ENCODE measurements at regions not wholly inside any gene's neighbourhood (a gene's known extent, or its start where the extent isn't known, plus 50 kb on each side); places are given as distances from the start of the nearest gene placed in this dataset.

DNA sequence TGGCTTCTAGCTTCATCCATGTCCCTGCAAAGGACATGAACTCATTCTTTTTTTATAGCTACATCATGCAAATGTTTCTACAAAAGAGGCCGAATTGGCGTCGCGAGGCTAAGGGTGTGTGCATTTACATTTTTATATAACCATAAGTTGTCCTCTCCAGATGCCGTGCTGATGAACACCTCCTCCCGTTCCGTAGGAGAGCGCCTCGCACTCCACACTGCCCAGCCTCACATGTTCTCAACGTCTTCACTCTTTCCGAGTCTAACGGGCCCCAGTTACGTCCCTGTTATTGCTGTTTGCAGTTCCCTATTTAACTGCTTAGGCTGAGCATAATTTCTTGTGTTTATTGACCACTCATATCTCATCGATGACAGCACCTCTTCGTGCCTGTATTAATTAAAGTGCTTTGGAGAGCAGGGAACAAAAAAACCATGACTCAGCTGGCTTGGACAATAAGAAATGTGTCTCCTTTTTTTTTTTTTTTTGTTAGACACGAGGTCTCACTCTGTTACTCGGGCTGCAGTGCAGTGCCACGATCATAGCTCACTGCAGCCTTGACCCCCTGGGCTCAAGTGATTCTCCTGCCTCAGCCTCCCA lies 113.5 kb upstream of the SDK1 start:
- 80% methylated on average over 1 of the region's 18 CpGs; no CpG with 5 or more reads in 1 of the 2 experiments for WGBS, 2 experiments (ENCODE audit: extremely low coverage in 2 of 2, insufficient read length in 1 of 2)
- Histone ChIP-seq H4K20me1 (ENCODE audit: insufficient read depth, low read length) (no peaks in the 10 kb centered on the region), H3K79me1 (ENCODE audit: low read depth in 1 of 2, low read length in 2 of 2) (no peaks in the 10 kb centered on the region), H3K4ac (ENCODE audit: low read depth, low read length) (no peak overlapping the region), H2AFZ (replicated peaks; ENCODE audit: low read length, poor library complexity) (no peak overlapping the region), H4K5ac (ENCODE audit: low read depth, low read length) (no peak overlapping the region), H3K9me1 (ENCODE audit: insufficient read depth, low read length) (no peaks in the 10 kb centered on the region), H4K91ac (ENCODE audit: insufficient read depth, low read depth, low read length) (no peak overlapping the region), H3K27ac (ENCODE audit: insufficient read depth, low read length) (no peak overlapping the region), H3K18ac (ENCODE audit: low read depth, low read length) (no peak overlapping the region), H3K14ac (replicated peaks; ENCODE audit: low read depth, low read length) (no peak overlapping the region), H3K9me3 (ENCODE audit: control insufficient read depth, insufficient read depth, low read length) (peaks cover 4% of the 10 kb centered on the region; the same call in 1 of the 2 replicates), H3K4me3 (ENCODE audit: insufficient read depth, low read depth, low read length) (no peak overlapping the region), H3K4me2 (ENCODE audit: low read depth, low read length) (no peak overlapping the region), H2BK120ac (ENCODE audit: low read depth, low read length) (no peak overlapping the region), H3K27me3 (ENCODE audit: control insufficient read depth, insufficient read depth, low read length) (no peaks in the 10 kb centered on the region), H2BK5ac (ENCODE audit: low read depth, low read length, poor library complexity, severe bottlenecking) (no peak overlapping the region), H2BK15ac (ENCODE audit: low read depth, low read length) (no peak overlapping the region), H2AK9ac (replicated peaks; ENCODE audit: low read depth, low read length, poor library complexity) (no peak overlapping the region), H2BK20ac (ENCODE audit: low read depth, low read length) (no peak overlapping the region), H3K36me3 (ENCODE audit: control insufficient read depth, insufficient read depth, low read length) (no peaks in the 10 kb centered on the region), H3K4me1 (ENCODE audit: control insufficient read depth, insufficient read depth, low read length) (no peaks in the 10 kb centered on the region; the same call in 1 of the 2 replicates), H3K56ac (ENCODE audit: extremely low read depth, insufficient read depth, low read length) (no peak overlapping the region), H3K9ac (ENCODE audit: low read depth, low read length) (no peak overlapping the region), H4K8ac (ENCODE audit: low read depth in 2 of 2, low read length in 2 of 2) (no peak overlapping the region), H3K23ac (ENCODE audit: low read depth, low read length) (no peak overlapping the region), H2AK5ac (ENCODE audit: low read depth, low read length) (no peak overlapping the region)
- TF ChIP-seq, protein P1, sequence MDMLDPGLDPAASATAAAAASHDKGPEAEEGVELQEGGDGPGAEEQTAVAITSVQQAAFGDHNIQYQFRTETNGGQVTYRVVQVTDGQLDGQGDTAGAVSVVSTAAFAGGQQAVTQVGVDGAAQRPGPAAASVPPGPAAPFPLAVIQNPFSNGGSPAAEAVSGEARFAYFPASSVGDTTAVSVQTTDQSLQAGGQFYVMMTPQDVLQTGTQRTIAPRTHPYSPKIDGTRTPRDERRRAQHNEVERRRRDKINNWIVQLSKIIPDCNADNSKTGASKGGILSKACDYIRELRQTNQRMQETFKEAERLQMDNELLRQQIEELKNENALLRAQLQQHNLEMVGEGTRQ (IDR thresholded peaks at IDR 0.05; ENCODE audit: low read depth, low read length) = no peak
- TF ChIP-seq CHD1 (IDR thresholded peaks at IDR 0.05; ENCODE audit: low read depth, low read length) (no peak), MXI1 (IDR thresholded peaks at IDR 0.05; ENCODE audit: borderline replicate concordance, low read depth, low read length) (no peak), SMC3 (IDR thresholded peaks at IDR 0.05; ENCODE audit: low read depth, low read length) (no peak), RAD21 (IDR thresholded peaks at IDR 0.05; ENCODE audit: low read length) (no peak), POLR2A (IDR thresholded peaks at IDR 0.05; ENCODE audit: low read depth, low read length) (no peak), MAZ (IDR thresholded peaks at IDR 0.05; ENCODE audit: borderline replicate concordance, low read depth, low read length) (no peak), CEBPB (IDR thresholded peaks at IDR 0.05; ENCODE audit: low read depth, low read length) (no peak), CTCF (conservative IDR thresholded peaks at IDR 0.05; ENCODE audit: low read depth, low read length) (no peak), FOS (IDR thresholded peaks at IDR 0.05; ENCODE audit: low read depth, low read length) (no peak), NFE2L2 (IDR thresholded peaks at IDR 0.05; ENCODE audit: low read depth, low read length) (no peak), RFX5 (IDR thresholded peaks at IDR 0.05; ENCODE audit: low read depth, low read length) (no peak), BHLHE40 (IDR thresholded peaks at IDR 0.05; ENCODE audit: low read depth, low read length) (no peak), MAFK (IDR thresholded peaks at IDR 0.05; ENCODE audit: low read depth, low read length) (no peak), RCOR1 (IDR thresholded peaks at IDR 0.05; ENCODE audit: insufficient replicate concordance, low read length) (no peak)
- TF ChIP-seq, protein P2, sequence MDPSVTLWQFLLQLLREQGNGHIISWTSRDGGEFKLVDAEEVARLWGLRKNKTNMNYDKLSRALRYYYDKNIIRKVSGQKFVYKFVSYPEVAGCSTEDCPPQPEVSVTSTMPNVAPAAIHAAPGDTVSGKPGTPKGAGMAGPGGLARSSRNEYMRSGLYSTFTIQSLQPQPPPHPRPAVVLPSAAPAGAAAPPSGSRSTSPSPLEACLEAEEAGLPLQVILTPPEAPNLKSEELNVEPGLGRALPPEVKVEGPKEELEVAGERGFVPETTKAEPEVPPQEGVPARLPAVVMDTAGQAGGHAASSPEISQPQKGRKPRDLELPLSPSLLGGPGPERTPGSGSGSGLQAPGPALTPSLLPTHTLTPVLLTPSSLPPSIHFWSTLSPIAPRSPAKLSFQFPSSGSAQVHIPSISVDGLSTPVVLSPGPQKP (IDR thresholded peaks at IDR 0.05; ENCODE audit: borderline replicate concordance, low read depth, low read length) = no peak
- ATAC-seq (ENCODE audit: low read depth) (no peak), DNase-seq (no peak)
- ChIA-PET POLR2A (ENCODE audit: unreplicated experiment) (no interaction called here), CTCF (no interaction called here)
- dilution Hi-C loops (cut with HindIII; ENCODE audit: low sequenced_read_pairs, unreplicated experiment) = no loop called here
- no TSS peak for BruUV-seq (replicated peaks)
- in situ Hi-C loops (cut with MboI; ENCODE audit: low sequenced_read_pairs) = no loop called here
- intact Hi-C loops (cut with micrococcal nuclease) = no loop called here
